K562 (cell line): ENCODE measurements at regions not wholly inside any gene's neighbourhood (a gene's known extent, or its start where the extent isn't known, plus 50 kb on each side); places are given as distances from the start of the nearest gene placed in this dataset.

Experiments used
- ETV1 ChIP-seq: fragments of 450-650 bp; conservative IDR thresholded peaks from 2 replicates; pipeline ENCODE4 v1.6.1; 2016; ENCODE audit warnings: missing genetic modification characterization, control low read depth, low read depth, missing compliant biosample characterization
- MBD1 ChIP-seq: fragments of 250-450 bp; sonication (Bioruptor Pico); IDR thresholded peaks from 2 replicates; pipeline ENCODE4 v1.8.0; 2022; ENCODE audit warnings: inconsistent platforms
- MLX ChIP-seq, 2 experiments: fragments of 450-650 bp in 1 of 2; sonication (generic) in 1 of 2; formaldehyde crosslinking; conservative IDR thresholded peaks; 2 replicates each; pipeline versions ENCODE4 v1.4.0 to v1.8.1; 2020 to 2022; ENCODE audit warnings: mild to moderate bottlenecking in 1 of 2, missing genetic modification reagents in 1 of 2
- NUFIP1 ChIP-seq: fragments of 450-650 bp; IDR thresholded peaks from 2 replicates; pipeline ENCODE4 v1.6.1; 2018; ENCODE audit not compliant: partially characterized antibody
- PATZ1 ChIP-seq: fragments of 250-450 bp; sonication (Bioruptor Pico); IDR thresholded peaks from 2 replicates; pipeline ENCODE4 v1.5.0; 2020; ENCODE audit warnings: mild to moderate bottlenecking, borderline replicate concordance
- RBM14 ChIP-seq: fragments of 200-400 bp; formaldehyde crosslinking; IDR thresholded peaks from 2 replicates; pipeline ENCODE4 v1.6.1; 2018; ENCODE audit warnings: low read depth, mild to moderate bottlenecking, low read length, moderate library complexity, borderline replicate concordance; ENCODE audit not compliant: insufficient read depth
- RREB1 ChIP-seq: fragments of 250-450 bp; sonication (Bioruptor Pico); IDR thresholded peaks from 2 replicates; pipeline ENCODE4 v1.4.0; 2020
- SIN3A ChIP-seq, 2 experiments: fragments of 150-350 bp in 1 of 2; IDR thresholded peaks; 2 replicates each; pipeline ENCODE4 v1.6.1; 2011 to 2016; ENCODE audit warnings: borderline replicate concordance in 2 of 2, low read depth in 2 of 2, low read length in 2 of 2, mild to moderate bottlenecking in 2 of 2, moderate library complexity in 2 of 2; ENCODE audit not compliant: control insufficient read depth in 1 of 2
- U2AF1 ChIP-seq: fragments of 200-400 bp; formaldehyde crosslinking; optimal IDR thresholded peaks from 2 replicates; pipeline ENCODE3; 2017; ENCODE audit warnings: mild to moderate bottlenecking, low read depth, low read length, moderate library complexity

- TF ChIP-seq MBD1 (CRISPR knock-in tag), result no peak
- TF ChIP-seq NUFIP1, result no peak
- no peak for TF ChIP-seq MLX (CRISPR knock-in tag; conservative IDR thresholded peaks at IDR 0.05)
- TF ChIP-seq RBM14, result no peak
- TF ChIP-seq PATZ1 (CRISPR knock-in tag), result no peak
- TF ChIP-seq U2AF1, result no peak
- TF ChIP-seq SIN3A (IDR thresholded peaks at IDR 0.05; ENCODE audit: borderline replicate concordance in 2 of 2, control insufficient read depth in 1 of 2, low read depth in 2 of 2, low read length in 2 of 2), result no peak
- TF ChIP-seq ETV1, result no peak
- TF ChIP-seq RREB1 (CRISPR knock-in tag), result peak; percentile 70; the same call in 1 of the 2 replicates
Observed at GRCh38 chr2:176934869-176935415, 277.7 kb upstream of the HNRNPA3 start (continued).
